ENCODE measurements at regions not wholly inside any gene's neighbourhood (a gene's known extent, or its start where the extent isn't known, plus 50 kb on each side); places are given as distances from the start of the nearest gene placed in this dataset.

DNA sequence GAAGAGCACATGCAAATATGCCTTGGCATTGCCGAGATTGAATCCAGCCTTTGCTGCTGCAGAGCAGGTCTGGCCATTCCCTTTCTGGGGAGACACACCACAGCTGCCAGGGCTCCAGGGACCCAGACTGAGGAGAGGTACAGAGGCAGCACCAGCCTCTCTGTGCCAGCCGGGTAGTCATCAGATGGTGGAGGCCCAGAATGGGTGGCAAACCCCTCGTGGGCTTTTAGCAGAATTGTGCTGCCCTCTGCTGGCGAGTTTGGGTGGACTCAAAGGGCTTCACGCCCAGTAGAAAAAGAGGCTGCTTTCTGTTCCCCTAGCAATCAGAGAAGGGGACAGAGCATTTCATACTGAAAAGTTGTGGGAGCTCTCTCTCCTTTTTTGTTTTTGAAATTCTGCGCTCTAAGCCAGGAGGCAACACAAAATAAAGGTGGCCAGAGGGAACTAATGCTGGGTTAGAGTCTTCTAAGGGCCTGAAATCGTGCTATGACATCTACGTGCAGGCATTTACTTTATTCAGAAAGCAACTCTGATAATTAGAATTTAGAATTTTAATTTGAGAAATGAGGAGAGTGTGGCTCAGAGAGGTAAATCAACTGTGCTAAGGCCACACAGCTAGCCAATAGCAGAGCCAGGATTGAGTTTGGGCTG, 158.8 kb upstream of the NAV2 start:
- peak; percentile 59 to 66 for ATAC-seq
- H3K27me3 Mint-ChIP-seq (ENCODE audit: low read depth), result peaks cover 13% of the 10 kb centered on the region

DNA sequence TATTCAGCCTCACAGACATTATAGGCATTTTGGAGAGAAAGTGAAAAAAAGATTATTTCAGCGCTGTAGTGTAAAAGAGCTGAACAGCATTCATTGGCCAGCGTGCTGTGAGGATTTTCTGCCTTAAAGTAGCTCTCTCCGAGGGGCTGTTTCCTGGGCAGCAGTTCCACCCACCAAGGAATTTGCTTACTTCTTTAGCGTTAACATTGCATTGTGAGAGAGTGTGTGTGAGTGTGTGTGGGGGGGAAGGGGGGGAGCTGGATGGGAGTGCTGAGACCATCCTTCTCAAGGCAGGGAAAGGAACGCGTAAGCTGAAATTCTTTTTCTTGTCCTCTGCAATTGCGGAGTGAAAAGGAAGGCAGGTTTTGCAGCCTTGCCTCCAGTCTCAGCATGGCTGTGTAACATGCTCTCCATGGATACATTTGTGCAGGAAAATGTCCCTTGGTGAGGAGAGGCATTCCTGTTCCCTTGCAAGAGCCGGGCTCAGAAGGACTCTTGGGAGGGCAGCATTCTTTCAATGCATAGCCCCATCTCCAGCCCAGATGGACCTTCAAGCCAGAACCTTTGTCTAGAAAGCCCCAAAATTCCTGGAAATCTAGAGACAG, 159.9 kb upstream of the NAV2 start:
- ATAC-seq (no peak), DNase-seq (no peak)
- Mint-ChIP-seq H3K9me3 (no peaks in the 10 kb centered on the region), H3K27me3 (ENCODE audit: low read depth) (peaks cover 14% of the 10 kb centered on the region), H3K4me1 (ENCODE audit: low read depth) (peaks cover 1% of the 10 kb centered on the region), H3K36me3 (ENCODE audit: insufficient read depth) (no peaks in the 10 kb centered on the region), H3K4me3 (no peak overlapping the region)

More for the DNA sequence above, 158.8 kb upstream of the NAV2 start:
- Mint-ChIP-seq H3K36me3 (ENCODE audit: insufficient read depth) (no peaks in the 10 kb centered on the region), H3K4me3 (no peak overlapping the region), H3K9me3 (no peaks in the 10 kb centered on the region), H3K4me1 (ENCODE audit: low read depth) (peaks cover 2% of the 10 kb centered on the region)
- peak; percentile 55 for DNase-seq

DNA sequence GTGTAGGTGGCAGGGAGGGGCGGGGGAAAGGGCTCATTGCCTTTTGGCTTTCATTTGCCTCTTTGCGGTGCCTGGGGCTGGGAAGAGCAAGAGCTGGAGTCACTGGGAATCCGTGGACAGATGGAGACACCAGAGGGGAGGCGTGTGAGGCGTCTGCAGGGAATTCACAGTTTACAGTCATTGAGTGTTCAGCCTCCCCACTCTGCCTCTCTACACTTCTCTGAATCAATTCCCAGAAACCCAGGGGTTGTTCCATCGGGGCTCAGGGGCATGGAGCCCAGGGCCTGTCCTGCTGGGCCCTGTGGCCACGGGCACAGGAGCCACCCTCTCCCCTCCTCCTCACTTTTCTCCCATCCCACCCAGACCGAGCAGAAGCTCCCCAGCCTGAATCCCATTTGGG, 160.5 kb upstream of the NAV2 start:
- H3K4me1 Mint-ChIP-seq (ENCODE audit: low read depth), result no peaks in the 10 kb centered on the region

DNA sequence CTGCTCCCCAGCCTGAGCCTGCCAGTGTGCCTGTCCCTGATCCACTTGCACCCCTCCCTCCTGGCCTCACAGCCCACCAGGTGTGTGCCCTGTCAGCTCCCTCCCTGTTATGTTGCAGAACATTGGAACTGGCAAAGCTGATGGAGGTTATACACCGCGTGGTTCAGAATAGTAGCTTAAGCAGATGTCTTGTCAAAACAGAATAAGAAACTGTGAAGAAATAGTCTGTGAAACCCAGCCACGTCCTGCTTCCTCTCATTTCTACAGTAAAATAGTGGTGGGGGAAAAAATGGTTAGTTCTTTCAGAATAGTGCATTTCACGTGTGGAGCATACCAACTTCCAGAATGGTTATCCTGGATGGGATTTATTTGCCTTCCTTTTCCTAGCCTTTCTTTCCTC, 161.2 kb upstream of the NAV2 start:
- DNase-seq (no peak), ATAC-seq (peak in 1 of 2 donors; percentile 13)
- Mint-ChIP-seq H3K27me3 (ENCODE audit: low read depth) (peaks cover 13% of the 10 kb centered on the region), H3K9me3 (no peaks in the 10 kb centered on the region), H3K4me3 (no peak overlapping the region), H3K4me1 (ENCODE audit: low read depth) (no peaks in the 10 kb centered on the region), H3K36me3 (ENCODE audit: insufficient read depth) (no peaks in the 10 kb centered on the region)

More for the DNA sequence above, 160.5 kb upstream of the NAV2 start:
- no peaks in the 10 kb centered on the region for H3K9me3 Mint-ChIP-seq
- peaks cover 13% of the 10 kb centered on the region for H3K27me3 Mint-ChIP-seq (ENCODE audit: low read depth)
- H3K36me3 Mint-ChIP-seq (ENCODE audit: insufficient read depth), result no peaks in the 10 kb centered on the region
- DNase-seq, result no peak
- H3K4me3 Mint-ChIP-seq, result no peak overlapping the region
- ATAC-seq, result no peak

DNA sequence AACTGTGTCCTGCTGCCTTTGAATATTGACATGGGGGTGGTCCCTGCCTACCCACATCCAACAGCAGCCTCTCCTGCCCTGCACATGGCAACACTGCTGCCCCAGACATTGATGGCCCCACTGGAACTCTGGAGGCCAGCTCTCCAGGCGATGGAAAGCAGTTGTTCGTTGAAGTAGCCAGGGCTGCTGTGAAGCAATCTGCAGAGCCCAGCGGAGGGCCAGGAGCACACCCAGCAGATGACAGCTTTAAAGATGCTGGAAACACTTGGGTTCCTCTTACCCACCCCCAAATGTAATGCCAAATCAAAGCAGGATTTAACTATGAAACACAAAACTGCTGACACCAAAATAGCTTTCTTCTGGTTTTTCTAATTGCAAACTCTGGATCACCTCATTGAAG, 165.6 kb upstream of the NAV2 start:
- no peak for DNase-seq
- H3K9me3 Mint-ChIP-seq, result no peaks in the 10 kb centered on the region
- no peak for ATAC-seq
- H3K36me3 Mint-ChIP-seq (ENCODE audit: insufficient read depth), result no peaks in the 10 kb centered on the region
- H3K4me3 Mint-ChIP-seq, result no peak overlapping the region
- H3K27me3 Mint-ChIP-seq (ENCODE audit: low read depth), result peaks cover 12% of the 10 kb centered on the region
- no peaks in the 10 kb centered on the region for H3K4me1 Mint-ChIP-seq (ENCODE audit: low read depth)

DNA sequence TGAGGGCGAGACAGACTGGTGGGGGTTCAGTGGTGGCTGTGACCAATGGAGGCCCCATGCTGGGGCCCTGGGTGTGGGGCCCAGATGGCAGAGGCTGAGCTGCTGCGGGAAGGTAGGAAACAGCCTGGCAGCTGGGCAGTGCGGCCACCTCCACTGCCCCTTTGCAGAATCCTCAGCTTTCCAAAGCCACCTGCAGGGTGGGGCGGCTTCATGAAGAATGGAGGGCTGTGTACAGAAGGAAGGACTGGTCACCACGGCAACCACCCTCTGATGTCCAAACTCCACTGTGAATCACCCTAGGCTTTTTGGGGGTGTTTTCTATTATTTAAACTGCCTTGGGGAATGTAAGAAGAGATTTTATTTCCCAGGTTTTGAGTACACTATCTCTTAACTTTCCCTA, 166.3 kb upstream of the NAV2 start:
- no peaks in the 10 kb centered on the region for H3K9me3 Mint-ChIP-seq
- no peaks in the 10 kb centered on the region for H3K36me3 Mint-ChIP-seq (ENCODE audit: insufficient read depth)
- H3K4me3 Mint-ChIP-seq, result no peak overlapping the region
- no peaks in the 10 kb centered on the region for H3K4me1 Mint-ChIP-seq (ENCODE audit: low read depth)
- peaks cover 12% of the 10 kb centered on the region for H3K27me3 Mint-ChIP-seq (ENCODE audit: low read depth)
- DNase-seq (no peak), ATAC-seq (no peak)

DNA sequence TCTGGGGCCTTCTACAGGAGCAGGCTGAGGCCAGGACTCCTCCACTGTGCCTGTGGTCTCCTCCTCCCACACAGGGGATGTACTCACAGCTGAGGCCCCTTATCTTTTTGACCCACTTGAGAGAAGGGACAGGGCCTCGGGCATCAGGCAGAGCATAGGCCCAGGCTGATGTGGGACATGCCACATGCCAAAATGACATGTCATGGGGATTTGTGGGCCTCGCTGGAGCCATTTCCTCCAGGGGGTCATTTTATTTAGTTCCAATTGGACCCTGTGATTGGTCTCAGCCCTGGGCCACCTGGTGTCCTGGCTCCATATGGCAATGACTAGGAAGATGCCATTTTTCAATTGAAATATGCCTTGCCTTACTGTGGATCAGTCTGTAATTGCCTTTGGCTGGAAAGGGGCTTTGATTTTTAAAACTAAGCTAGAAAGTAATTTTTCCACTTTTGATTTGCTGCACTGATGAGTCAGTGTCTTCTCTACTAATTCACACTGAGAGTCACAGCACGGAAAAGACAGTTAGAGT, 171.1 kb upstream of the NAV2 start:
- Mint-ChIP-seq H3K9me3 (no peaks in the 10 kb centered on the region), H3K27me3 (ENCODE audit: low read depth) (peaks cover 2% of the 10 kb centered on the region), H3K4me1 (ENCODE audit: low read depth) (no peaks in the 10 kb centered on the region)

DNA sequence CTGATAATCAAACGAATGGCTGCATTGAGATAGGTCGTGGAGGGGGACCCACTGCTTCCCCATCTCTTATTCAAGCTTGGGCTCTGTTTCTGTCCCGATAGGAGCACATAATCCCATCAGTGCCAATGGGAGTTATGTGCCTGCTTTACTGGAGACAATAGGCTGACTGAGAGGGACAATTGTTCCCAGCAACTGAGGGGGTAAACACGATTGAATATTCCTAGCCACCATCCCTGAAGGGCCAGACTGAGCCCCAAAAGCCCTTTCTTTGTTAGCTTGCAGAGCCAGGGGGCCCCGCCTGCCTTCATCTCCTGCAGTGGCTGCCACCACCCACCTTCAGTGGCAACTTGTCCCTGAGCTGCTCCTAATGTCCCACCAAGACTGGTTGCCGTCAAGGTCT, 172.8 kb upstream of the NAV2 start:
- ATAC-seq (no peak), DNase-seq (no peak)
- Mint-ChIP-seq H3K4me1 (ENCODE audit: low read depth) (no peaks in the 10 kb centered on the region), H3K36me3 (ENCODE audit: insufficient read depth) (no peaks in the 10 kb centered on the region), H3K4me3 (no peak overlapping the region), H3K9me3 (no peaks in the 10 kb centered on the region), H3K27me3 (ENCODE audit: low read depth) (peaks cover 6% of the 10 kb centered on the region)

More for the DNA sequence above, 171.1 kb upstream of the NAV2 start:
- Mint-ChIP-seq H3K4me3 (no peak overlapping the region), H3K36me3 (ENCODE audit: insufficient read depth) (no peaks in the 10 kb centered on the region)
- DNase-seq, result no peak
- no peak for ATAC-seq

DNA sequence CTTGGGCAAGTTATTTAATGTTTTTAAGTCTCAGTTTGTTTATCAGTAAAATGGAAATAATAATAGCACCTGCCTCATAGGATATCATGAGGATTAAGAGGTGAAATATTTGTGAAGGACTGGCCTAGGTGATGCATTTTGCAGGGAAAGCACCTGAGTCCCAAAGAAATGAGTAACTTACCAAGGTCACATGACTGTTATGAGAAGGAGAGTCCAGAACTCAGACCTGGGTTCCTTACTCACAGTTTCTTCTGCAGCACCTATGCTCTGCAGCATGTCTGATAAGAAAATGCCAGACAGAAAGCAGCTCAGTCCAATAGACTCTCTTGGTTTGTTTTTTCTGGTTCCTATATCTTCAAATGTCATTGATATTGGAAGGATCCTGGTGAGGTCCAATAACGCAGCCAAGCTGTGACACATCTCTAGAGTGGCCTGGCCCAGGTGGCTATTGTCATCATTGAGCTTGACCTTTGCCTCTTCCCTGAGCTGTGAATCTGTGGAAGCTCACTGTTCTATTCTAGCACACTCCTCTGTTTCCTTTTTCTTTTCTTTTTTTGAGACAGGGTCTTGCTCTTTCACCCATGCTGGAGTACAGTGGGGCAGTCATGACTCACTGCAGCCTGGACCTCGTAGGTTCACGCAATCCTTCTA, 174.7 kb upstream of the NAV2 start:
- peaks cover 8% of the 10 kb centered on the region for H3K27me3 Mint-ChIP-seq (ENCODE audit: low read depth)
- ATAC-seq (no peak), DNase-seq (no peak)
- no peak overlapping the region for H3K4me3 Mint-ChIP-seq
- H3K4me1 Mint-ChIP-seq (ENCODE audit: low read depth), result no peaks in the 10 kb centered on the region
- no peaks in the 10 kb centered on the region for H3K9me3 Mint-ChIP-seq
- no peaks in the 10 kb centered on the region for H3K36me3 Mint-ChIP-seq (ENCODE audit: insufficient read depth)

DNA sequence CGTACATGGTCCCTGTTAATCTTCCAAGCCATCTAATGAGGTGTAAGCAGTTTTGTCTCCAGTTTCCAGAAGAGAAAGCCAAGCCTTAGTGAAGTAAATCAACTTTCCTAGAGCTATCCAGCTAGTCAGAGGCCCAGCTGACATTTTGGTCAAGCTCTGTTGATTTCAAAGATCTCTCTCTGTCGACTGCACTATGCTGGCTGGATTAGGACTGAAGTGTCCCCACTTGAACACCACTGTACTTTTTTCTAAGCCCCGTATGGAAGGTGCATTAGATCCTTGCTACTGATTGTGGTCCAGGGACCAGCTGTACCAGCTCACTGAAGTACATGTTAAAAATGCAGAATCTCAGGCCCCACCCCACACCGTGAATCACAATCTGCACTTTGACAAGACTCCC, 176.5 kb upstream of the NAV2 start:
- Mint-ChIP-seq H3K4me1 (ENCODE audit: low read depth) (no peaks in the 10 kb centered on the region), H3K9me3 (no peaks in the 10 kb centered on the region)
- ATAC-seq, result no peak

DNA sequence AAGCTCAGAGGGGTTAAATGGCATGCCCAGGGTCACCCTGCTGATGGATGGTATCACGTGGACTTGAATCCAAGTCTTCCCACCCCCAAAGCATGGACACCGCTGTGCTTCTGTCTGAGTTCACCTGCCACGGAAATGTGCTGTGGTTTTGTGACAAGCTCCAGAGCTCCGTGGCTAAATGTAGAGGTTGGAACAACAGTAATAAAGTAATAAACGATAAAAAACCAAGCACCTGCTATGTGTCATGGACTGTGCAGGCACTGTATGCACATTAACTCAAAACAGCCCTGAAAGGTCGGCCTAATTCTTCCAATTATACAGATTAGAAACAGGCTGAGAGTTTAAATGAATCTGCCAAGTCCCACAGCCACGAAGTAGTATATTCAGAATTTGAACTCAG, 182.1 kb upstream of the NAV2 start:
- ATAC-seq (no peak), DNase-seq (no peak)
- Mint-ChIP-seq H3K4me3 (no peak overlapping the region), H3K36me3 (ENCODE audit: insufficient read depth) (no peaks in the 10 kb centered on the region), H3K4me1 (ENCODE audit: low read depth) (no peaks in the 10 kb centered on the region), H3K27me3 (ENCODE audit: low read depth) (peaks cover 5% of the 10 kb centered on the region), H3K9me3 (no peaks in the 10 kb centered on the region)

More for the DNA sequence above, 176.5 kb upstream of the NAV2 start:
- no peak for DNase-seq
- peaks cover 10% of the 10 kb centered on the region for H3K27me3 Mint-ChIP-seq (ENCODE audit: low read depth)
- H3K4me3 Mint-ChIP-seq, result no peak overlapping the region
- H3K36me3 Mint-ChIP-seq (ENCODE audit: insufficient read depth), result no peaks in the 10 kb centered on the region

DNA sequence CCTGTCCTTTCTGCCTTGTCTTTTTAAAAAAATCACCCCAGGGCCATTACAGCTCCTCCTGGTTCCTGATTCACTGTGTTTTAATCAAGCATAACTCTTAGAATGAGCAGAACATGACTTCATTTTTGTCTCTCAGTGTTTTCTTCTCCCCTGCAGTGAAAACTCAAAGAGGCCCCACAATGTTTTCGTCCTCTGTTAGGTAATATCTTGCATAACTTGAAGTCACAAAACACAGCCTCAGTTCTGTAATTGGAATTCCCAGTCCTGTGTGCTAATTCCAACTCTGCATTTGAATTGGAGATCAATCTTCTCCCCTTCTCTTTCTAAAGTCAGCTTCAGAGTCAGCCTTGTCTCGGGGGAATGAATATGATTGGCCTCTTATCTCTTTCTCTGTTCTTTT, 186.5 kb upstream of the NAV2 start:
- H3K4me1 Mint-ChIP-seq (ENCODE audit: low read depth), result no peaks in the 10 kb centered on the region
- no peak overlapping the region for H3K4me3 Mint-ChIP-seq
- DNase-seq, result no peak
- H3K27me3 Mint-ChIP-seq (ENCODE audit: low read depth), result peaks cover 2% of the 10 kb centered on the region
- ATAC-seq, result no peak
- no peaks in the 10 kb centered on the region for H3K9me3 Mint-ChIP-seq
- H3K36me3 Mint-ChIP-seq (ENCODE audit: insufficient read depth), result no peaks in the 10 kb centered on the region

DNA sequence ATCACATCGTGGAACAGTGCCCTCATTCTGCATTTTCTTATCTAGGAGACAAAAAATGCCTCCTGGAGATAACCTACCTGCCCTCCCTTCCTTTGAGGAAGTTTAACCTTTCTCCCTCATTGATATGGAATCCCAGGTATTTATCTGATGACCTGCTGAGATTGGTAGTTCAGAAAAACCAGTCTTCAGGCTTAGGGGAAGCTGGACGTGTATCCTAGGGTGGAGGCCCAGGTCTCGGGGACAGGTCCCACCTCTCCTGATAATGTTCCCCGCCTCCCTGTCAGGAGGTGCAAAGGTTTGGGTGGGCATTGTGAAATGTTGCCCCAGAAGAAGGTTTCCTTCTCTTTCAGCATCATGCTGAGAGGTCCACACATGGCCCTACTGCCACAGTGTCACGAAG, 186.9 kb upstream of the NAV2 start:
- H3K36me3 Mint-ChIP-seq (ENCODE audit: insufficient read depth), result no peaks in the 10 kb centered on the region
- peaks cover 2% of the 10 kb centered on the region for H3K27me3 Mint-ChIP-seq (ENCODE audit: low read depth)
- DNase-seq (no peak), ATAC-seq (no peak)
- H3K9me3 Mint-ChIP-seq, result no peaks in the 10 kb centered on the region
- no peak overlapping the region for H3K4me3 Mint-ChIP-seq
- no peaks in the 10 kb centered on the region for H3K4me1 Mint-ChIP-seq (ENCODE audit: low read depth)

DNA sequence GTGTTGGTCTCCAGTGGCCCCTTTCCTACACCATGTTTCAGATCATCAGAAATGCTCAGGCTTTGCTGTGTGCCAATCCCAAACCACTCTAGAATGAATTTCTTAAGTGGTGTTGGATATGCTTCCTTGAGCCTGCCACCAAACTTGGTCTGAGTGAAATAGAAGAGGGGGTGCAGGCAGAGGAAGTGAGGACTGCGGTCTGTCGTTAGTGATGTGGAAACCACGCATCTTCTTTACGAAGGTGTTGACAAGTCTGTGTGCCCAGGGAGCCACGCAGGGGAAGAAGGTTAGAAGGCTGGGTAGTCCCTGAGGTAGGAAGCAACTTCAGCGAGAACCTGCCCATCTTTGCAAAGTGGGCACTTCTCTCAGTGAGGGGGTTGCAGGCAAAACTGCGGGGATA, 187.4 kb upstream of the NAV2 start:
- no peak for ATAC-seq
- peaks cover 2% of the 10 kb centered on the region for H3K27me3 Mint-ChIP-seq (ENCODE audit: low read depth)
- no peaks in the 10 kb centered on the region for H3K36me3 Mint-ChIP-seq (ENCODE audit: insufficient read depth)
- no peak overlapping the region for H3K4me3 Mint-ChIP-seq
- no peaks in the 10 kb centered on the region for H3K4me1 Mint-ChIP-seq (ENCODE audit: low read depth)
- H3K9me3 Mint-ChIP-seq, result no peaks in the 10 kb centered on the region
- no peak for DNase-seq

DNA sequence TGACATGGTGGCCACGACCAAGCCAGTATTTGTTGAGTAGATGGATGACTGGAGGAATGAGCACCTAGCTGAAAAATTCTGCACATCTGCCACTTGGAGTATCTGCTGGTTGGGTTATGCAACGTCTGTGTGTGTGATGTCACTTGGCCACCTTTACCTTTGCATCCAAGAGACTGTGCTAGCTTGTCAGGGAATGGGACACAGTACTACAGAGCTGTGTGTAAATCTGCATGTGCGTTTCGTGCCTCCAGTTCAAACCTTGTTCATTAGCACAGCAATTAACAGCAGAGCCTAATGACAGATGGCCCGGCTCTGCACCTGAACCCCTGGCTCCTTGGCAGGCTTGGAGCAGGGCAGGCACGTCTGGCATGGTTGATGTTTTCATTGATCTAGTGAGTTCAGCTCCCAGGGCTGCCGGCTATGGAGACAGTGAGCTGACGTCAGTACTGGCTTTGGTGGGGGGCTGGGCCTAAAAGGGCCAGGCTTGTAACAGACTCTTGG, 188.4 kb upstream of the NAV2 start:
- Mint-ChIP-seq H3K9me3 (no peaks in the 10 kb centered on the region), H3K4me1 (ENCODE audit: low read depth) (no peaks in the 10 kb centered on the region), H3K36me3 (ENCODE audit: insufficient read depth) (no peaks in the 10 kb centered on the region), H3K4me3 (no peak overlapping the region), H3K27me3 (ENCODE audit: low read depth) (peaks cover 2% of the 10 kb centered on the region)
- ATAC-seq (no peak), DNase-seq (no peak)
